ENCODE measurements at regions not wholly inside any gene's neighbourhood (a gene's known extent, or its start where the extent isn't known, plus 50 kb on each side); places are given as distances from the start of the nearest gene placed in this dataset.

DNA sequence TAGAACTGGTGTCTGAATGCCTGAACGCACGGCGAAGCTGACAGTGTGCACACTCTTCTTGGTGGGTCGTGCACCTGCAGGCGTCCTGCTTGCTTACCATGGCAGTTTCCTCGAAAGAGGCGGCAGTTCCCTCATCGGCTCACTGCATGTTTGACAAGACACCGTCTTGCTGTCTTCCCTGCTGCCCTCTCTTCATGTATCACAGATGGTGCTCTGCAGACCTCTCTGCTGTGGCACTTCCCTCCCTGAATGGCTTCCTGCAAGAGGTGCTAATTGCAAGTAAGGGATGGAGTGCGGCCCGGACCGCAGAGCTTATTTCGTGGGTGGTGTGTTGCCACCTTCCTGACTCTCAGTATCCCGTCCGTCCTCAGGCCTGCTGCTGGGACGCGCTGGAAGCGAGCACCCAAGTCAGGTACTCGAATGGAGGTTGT lies 156.7 kb upstream of the RTL1 start:
- Histone ChIP-seq H4K20me1 (ENCODE audit: insufficient read depth) (no peaks in the 10 kb centered on the region), H3K79me2 (replicated peaks; ENCODE audit: insufficient read depth, low read length) (no peaks in the 10 kb centered on the region), H3K4me3 (ENCODE audit: low read length) (no peak overlapping the region), H3K27ac (ENCODE audit: low read length) (no peak overlapping the region), H3K9me3 (ENCODE audit: low read length) (no peaks in the 10 kb centered on the region), H3K27me3 (ENCODE audit: insufficient read depth, low read depth, low read length) (no peaks in the 10 kb centered on the region), H3F3A (ENCODE audit: insufficient read depth, low read length, poor library complexity, severe bottlenecking) (no peaks in the 10 kb centered on the region), H3K9me2 (ENCODE audit: insufficient read depth, low read length) (no peaks in the 10 kb centered on the region), H3K4me2 (ENCODE audit: low read length) (no peak overlapping the region), H3K9ac (ENCODE audit: low read length) (no peak overlapping the region), H3K36me3 (ENCODE audit: insufficient read depth, low read length) (no peaks in the 10 kb centered on the region), H2AFZ (ENCODE audit: low read depth, low read length) (no peak overlapping the region)
- no peak for TF ChIP-seq EP300 (conservative IDR thresholded peaks at IDR 0.05; ENCODE audit: poor library complexity, severe bottlenecking)
- TF ChIP-seq, protein P1, sequence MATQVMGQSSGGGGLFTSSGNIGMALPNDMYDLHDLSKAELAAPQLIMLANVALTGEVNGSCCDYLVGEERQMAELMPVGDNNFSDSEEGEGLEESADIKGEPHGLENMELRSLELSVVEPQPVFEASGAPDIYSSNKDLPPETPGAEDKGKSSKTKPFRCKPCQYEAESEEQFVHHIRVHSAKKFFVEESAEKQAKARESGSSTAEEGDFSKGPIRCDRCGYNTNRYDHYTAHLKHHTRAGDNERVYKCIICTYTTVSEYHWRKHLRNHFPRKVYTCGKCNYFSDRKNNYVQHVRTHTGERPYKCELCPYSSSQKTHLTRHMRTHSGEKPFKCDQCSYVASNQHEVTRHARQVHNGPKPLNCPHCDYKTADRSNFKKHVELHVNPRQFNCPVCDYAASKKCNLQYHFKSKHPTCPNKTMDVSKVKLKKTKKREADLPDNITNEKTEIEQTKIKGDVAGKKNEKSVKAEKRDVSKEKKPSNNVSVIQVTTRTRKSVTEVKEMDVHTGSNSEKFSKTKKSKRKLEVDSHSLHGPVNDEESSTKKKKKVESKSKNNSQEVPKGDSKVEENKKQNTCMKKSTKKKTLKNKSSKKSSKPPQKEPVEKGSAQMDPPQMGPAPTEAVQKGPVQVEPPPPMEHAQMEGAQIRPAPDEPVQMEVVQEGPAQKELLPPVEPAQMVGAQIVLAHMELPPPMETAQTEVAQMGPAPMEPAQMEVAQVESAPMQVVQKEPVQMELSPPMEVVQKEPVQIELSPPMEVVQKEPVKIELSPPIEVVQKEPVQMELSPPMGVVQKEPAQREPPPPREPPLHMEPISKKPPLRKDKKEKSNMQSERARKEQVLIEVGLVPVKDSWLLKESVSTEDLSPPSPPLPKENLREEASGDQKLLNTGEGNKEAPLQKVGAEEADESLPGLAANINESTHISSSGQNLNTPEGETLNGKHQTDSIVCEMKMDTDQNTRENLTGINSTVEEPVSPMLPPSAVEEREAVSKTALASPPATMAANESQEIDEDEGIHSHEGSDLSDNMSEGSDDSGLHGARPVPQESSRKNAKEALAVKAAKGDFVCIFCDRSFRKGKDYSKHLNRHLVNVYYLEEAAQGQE (IDR thresholded peaks at IDR 0.05; ENCODE audit: borderline replicate concordance): no peak

DNA sequence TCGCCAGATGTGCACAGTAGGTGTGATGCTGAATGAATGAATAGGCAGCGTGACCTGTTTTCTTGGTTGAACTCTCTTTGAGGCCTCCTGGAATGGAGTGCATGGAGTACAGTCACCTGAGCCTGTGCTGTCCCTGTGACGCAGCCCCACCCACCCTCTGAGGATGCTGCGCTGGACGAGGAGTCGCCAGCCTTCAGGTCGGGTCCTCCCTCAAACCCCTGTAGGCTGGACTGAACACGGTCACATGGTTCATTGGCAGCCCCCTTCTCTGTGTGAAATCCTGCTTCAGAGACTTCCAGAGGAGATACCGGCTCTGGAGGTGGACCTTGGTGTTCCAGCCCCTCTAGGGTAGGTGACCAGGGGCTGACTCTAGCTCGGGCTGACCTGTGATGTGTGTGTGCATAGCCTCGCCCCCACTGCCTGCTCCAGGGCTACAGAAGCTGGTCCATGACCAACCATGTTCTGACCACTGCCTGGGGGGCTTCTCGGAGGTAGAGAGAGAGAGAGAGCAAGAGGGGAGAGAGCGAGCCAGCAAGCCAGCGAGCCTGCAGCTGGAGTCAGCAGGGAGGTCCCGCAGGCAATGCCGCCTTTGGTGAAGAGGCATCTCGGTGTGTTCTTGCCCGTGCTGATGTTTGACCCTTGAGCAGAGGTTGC lies 158.0 kb upstream of the RTL1 start:
- Histone ChIP-seq H3K79me2 (replicated peaks; ENCODE audit: insufficient read depth, low read length) (no peaks in the 10 kb centered on the region), H3F3A (ENCODE audit: insufficient read depth, low read length, poor library complexity, severe bottlenecking) (no peaks in the 10 kb centered on the region), H3K36me3 (ENCODE audit: insufficient read depth, low read length) (no peaks in the 10 kb centered on the region), H3K9me2 (ENCODE audit: insufficient read depth, low read length) (no peaks in the 10 kb centered on the region), H3K27ac (ENCODE audit: low read length) (no peak overlapping the region), H4K20me1 (ENCODE audit: insufficient read depth) (no peaks in the 10 kb centered on the region), H3K9ac (ENCODE audit: low read length) (no peak overlapping the region), H3K27me3 (ENCODE audit: insufficient read depth, low read depth, low read length) (no peaks in the 10 kb centered on the region), H3K9me3 (ENCODE audit: low read length) (no peaks in the 10 kb centered on the region), H2AFZ (ENCODE audit: low read depth, low read length) (no peak overlapping the region), H3K4me3 (ENCODE audit: low read length) (no peak overlapping the region), H3K4me2 (ENCODE audit: low read length) (no peak overlapping the region)
- TF ChIP-seq POLR2AphosphoS5 (IDR thresholded peaks at IDR 0.05) (no peak), MXI1 (conservative IDR thresholded peaks at IDR 0.05; ENCODE audit: poor library complexity, severe bottlenecking) (no peak)
- TF ChIP-seq, protein P1 (IDR thresholded peaks at IDR 0.05; ENCODE audit: borderline replicate concordance): no peak
- TF ChIP-seq, protein P2, sequence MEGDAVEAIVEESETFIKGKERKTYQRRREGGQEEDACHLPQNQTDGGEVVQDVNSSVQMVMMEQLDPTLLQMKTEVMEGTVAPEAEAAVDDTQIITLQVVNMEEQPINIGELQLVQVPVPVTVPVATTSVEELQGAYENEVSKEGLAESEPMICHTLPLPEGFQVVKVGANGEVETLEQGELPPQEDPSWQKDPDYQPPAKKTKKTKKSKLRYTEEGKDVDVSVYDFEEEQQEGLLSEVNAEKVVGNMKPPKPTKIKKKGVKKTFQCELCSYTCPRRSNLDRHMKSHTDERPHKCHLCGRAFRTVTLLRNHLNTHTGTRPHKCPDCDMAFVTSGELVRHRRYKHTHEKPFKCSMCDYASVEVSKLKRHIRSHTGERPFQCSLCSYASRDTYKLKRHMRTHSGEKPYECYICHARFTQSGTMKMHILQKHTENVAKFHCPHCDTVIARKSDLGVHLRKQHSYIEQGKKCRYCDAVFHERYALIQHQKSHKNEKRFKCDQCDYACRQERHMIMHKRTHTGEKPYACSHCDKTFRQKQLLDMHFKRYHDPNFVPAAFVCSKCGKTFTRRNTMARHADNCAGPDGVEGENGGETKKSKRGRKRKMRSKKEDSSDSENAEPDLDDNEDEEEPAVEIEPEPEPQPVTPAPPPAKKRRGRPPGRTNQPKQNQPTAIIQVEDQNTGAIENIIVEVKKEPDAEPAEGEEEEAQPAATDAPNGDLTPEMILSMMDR (IDR thresholded peaks at IDR 0.05; ENCODE audit: poor library complexity, severe bottlenecking): no peak

Measured in neural cell (in vitro differentiated cells).